ENCODE measurements at regions not wholly inside any gene's neighbourhood (a gene's known extent, or its start where the extent isn't known, plus 50 kb on each side); places are given as distances from the start of the nearest gene placed in this dataset.

DNA sequence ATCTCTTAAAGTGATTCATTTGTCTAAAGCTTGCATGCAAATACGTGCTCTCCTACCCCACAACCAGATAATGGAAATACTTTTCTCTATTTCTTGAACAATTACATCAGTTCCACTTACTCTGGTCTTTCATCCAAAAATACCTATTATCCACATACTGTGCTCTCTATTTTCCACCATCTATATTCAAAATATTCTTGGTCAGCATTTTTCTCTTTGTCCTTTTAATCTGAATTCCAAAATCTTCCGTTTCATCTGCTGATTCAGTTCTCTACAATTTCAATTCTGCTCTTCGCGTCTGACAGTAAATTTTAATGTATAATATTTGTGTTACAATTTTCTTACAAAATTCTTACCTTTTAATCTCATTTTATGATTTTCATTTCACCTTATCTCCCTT, 110.3 kb downstream of the ZNF648 start:
- no peak for TF ChIP-seq CTCF (IDR thresholded peaks at IDR 0.05 in 4 of 5, conservative IDR thresholded peaks at IDR 0.05 in 1 of 5)
- no peak for TF ChIP-seq POLR2A (IDR thresholded peaks at IDR 0.05)

Measured in gastrocnemius medialis (tissue), 4 donors.